HG03571 (cell line): ENCODE measurements at regions not wholly inside any gene's neighbourhood (a gene's known extent, or its start where the extent isn't known, plus 50 kb on each side); places are given as distances from the start of the nearest gene placed in this dataset.

Source experiments
- ATAC-seq: cut with Tn5 transposase; IDR thresholded peaks from one replicate; pipeline ENCODE4 v1.9.1; 2021; ENCODE audit not compliant: unreplicated experiment

DNA sequence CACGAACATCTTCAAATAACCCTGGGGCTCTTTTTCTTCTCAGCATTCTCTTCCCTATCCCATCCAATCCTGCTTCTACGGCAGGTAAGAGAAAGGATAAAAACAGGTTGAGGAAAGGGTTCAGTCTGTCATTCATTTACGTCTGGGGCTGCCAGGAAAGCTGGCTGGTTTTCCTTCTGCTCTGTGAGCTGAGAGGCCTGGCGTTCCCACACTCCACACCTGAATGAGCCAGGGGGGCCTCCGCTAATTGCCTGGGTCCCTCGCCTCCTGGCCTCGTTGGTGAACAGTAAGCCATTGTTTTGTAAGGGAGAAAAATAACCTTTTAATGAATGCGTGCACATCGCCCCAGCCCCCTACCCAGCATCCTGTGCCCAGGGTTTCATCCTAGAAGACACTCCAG, 70.8 kb upstream of the SIM2 start:
- no peak for ATAC-seq

DNA sequence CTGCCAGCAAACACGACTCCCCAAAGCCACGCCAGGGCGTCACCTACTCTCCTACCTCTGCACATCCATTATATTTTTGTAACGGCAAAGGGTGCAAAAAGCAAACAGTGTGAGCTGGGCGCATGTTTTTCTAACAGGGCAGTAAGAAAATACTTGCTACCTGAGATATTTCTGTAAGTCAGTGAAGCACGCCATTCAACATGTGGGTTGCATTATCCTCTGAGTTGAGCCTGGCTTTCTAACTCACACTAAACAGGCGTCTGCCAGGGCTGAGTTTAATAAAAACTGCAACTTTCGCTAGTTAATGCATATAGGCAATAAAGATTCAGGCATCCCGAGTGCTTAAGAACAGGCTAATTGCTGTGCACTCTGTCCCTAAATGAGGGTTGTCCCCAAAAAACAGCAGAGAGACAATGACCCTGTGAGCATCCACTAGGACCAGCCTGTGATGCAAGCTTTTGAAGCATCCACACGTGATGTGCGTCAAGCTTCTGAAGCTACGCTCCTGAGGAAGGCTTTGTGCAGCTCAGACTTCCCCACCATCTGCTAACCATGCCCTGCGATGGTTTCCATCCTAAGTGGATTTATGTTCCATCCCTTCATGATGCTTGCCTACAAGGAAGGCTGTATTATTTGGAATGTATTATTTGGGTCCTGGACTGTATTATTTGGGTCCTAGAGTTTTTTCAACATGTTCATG, 70.0 kb upstream of the SIM2 start:
- no peak for ATAC-seq

DNA sequence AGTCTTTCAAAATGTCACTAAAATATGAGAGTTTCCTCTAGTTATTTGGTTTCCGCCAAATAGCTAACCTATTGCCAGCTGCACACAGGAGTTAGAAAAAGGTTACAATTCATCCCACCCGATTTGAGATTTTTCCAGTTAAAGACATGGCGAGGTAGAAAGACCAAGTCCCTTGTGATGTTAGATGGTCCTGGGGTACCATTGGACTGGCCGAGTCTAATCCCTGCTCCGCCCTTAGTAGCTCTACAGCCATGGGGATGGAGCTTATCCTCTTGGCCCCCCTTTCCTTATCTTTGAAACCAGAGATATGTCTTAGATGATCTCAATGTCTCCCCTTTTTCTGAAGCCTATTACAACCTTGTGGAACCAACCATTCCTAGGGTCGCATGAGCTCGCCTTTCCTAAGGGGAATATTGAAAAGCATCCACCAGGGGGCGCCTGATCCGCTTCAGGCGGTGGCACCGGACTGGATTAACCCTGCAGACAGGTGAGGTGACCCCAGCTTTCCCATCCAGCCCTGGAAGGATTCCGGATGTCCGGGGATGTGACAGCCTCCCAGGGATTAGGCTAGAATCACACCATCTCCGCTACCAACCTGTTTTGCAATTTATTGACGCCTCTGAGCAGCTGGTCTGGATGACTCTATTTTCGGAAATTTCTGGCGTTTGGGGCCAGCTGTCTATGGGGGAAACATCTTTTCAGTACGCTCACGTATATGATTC, 68.3 kb upstream of the SIM2 start:
- ATAC-seq: no peak

DNA sequence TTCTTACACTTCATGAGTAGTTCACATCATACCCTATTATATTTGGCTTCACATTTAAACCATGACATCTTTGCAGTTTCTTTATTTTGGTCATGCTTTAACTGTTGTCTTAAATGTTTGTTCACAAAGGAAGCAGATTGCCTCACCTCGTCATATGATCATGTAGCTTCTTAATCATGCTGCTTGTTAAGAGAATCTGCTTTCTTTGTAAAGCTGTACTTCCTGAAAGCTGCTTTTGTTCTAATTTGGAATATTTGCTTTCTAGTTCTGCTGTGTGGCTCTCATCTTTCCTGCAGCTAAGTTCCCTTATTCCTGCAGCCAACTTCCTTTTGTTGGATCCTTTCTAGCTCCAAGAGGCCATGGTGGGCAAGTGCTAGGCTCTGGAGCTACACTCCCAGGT, 62.9 kb upstream of the SIM2 start:
- no peak for ATAC-seq

DNA sequence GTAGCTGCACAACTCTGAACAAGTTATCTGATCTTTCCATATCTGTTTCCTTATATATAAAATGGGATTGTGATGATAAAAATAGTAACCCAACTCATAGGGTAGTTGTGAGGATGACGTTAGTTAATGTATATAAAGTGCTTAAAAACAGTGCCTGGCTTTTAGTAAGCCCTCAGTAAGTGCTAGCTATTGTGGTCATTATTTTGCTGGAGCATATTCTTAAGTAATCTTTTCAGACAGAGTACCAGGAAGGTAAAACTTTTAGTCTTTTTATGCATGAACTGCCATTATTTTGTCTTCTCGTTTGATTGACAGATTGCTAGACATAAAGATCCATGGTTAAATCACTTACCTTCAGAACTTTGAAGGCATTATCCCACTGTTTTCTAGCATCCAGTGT, 62.5 kb upstream of the SIM2 start:
- ATAC-seq: no peak

DNA sequence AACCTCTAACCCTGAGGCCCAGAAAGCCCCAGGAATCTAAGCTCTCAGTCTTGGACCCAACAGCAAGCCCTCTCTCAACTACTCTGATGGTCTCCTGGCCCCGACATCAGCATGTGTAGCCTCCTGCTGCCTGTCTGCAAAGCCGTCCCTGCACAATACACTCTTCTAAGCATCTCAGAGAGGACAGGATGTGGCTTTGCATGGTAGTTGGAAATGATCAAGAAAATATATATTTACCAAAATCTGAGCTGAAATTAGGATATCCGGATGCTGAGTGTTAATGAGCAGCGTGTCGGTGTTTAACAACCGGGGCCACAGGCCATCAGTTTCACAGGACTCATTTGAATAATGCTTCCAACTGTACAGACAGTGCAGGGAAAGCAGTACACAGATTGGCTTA, 59.1 kb upstream of the SIM2 start:
- no peak for ATAC-seq

DNA sequence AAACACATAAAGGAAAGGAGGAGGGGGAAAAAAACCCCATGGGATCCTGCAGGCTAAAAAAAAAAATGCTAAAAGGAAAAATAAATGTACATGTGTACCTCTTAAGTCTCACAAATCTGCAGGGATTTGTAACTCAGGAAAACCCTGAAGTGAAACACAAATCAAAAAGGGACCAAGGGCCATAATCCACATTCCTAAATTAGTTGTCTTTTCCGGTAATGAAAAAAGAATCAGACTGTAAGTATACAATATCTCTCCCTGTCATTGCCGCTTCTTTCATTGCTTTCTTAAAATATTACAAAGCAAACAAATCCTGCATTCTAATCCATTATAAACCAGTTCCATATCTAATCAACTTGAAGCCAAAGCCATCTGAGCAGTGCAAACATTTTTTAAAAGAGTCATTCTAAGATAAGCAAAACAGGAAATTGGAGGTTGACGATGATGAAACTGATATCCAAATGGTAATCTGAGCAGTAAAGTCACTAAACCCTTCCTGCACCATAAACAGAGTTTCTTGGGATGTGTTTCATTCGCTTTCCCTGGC, 58.7 kb upstream of the SIM2 start:
- ATAC-seq: no peak

DNA sequence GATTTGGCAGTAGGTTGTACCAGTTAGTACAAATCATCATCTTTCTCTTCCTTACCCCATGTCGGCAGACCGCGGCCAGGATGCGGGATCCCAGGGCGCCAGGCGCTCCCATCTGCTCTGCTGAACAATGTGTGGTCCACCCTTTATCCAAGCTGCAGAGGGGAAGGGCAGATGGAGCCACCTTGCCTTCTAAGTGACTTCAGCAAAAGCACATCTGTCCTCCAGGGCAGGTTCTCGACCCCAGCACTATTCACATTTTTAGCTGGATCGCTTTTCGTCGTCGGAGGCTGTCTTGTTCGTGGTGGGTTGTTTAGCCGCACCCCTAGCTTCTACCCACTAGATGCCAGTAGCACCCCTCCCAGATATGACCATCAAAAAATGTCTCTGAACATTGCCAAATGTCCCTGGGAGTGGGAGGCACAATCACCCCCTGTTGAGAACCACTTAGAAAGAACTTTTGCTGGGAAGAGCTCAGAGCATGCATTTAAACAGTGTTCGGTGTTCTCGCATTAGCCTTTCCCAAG, 58.1 kb upstream of the SIM2 start:
- ATAC-seq: no peak

DNA sequence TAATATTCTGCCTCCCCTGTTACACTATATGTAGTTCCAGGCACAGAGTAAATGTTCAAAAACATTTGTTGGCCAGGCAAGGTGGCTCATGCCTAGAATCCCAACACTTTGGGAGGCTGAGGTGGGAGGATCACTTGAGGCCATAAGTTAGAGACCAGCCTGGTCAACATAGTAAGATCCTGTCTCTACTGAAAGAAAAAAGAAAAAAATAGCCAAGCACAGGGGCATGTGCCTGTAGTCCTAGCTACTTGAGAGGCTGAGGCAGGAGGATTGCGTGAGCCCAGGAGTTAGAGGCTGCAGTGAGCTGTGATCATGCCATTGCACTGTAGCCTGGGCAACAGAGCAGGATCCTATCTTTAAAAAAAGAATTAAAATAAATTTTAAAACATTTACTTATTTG, 57.6 kb upstream of the SIM2 start:
- no peak for ATAC-seq

DNA sequence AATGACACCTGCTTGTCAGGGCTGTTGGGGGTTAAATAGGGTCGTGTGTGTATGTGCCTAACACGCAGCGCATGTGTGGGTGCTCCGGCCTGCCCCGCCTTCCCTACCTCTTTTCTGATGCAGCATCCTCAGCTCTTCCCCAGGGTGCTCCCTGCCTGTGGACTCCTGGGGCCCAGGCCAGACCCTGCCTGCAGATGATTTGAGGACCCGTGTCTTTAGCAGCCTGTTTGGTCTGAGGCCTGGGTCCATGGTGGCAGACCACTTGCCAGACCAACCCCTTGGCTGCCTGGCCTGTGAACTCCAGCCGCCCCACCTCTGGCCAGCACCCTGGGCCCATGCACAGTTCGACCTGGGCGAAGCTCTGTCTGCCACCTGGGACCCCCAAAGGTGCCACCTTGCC, 57.0 kb upstream of the SIM2 start:
- no peak for ATAC-seq

DNA sequence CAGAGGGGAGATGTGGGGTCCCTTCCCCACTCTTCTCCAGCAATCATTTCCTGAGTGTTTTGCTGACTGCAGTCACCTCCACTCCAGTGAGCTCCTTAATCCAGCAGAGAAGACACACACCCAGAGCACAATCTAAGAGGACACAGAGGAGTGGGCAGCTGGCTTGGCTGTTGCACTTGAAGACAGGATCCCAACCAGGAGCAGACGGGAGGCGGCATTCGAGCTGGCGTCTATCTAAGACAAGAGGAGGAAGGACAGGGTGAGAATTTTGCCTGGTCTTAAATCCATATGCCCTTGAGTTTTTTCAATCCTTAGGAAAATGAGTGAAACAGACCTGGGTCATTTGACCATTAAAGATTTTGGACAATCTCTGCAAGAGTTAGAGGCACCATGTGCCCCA, 56.1 kb upstream of the SIM2 start:
- ATAC-seq: no peak

DNA sequence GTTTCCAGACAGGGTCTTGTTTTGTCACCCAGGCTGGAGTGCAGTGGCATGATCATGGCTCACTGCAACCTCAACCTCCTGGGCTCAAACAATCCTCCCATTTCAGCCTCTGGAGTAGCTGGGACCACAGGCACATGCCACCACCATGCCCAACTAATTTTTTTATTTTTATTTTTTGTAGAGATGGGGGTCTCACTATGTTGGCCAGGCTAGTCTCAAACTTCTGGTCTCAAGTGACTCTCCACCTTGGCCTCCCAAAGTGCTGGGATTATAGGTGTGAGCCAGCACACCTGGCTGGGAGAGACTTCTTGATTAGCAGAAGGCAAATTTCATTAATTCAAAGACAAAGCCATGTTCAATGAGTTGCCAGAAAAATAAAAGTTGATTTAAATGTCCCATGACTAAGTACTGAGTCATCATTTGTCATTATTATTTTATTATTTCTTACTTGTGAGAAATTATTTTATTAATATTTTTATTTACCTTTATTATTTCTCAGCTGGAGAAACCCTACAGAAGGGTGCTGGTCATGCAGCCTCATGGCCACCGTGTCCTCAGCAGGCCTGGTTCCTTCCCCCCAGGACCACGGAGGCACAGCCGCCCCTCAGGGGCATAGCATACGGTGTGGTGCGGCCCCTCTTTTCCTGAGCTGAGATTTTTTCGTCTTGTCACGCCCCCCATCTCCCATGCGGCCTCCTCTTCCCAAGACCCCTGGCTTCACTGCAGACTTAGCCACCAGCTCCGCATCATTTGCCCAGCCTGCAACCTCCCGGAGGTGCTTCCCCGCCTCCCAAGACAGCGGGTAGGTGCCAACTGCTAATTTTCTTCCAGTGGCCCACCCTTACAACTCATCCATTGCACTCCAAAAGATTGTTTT, 55.3 kb upstream of the SIM2 start:
- no peak for ATAC-seq

DNA sequence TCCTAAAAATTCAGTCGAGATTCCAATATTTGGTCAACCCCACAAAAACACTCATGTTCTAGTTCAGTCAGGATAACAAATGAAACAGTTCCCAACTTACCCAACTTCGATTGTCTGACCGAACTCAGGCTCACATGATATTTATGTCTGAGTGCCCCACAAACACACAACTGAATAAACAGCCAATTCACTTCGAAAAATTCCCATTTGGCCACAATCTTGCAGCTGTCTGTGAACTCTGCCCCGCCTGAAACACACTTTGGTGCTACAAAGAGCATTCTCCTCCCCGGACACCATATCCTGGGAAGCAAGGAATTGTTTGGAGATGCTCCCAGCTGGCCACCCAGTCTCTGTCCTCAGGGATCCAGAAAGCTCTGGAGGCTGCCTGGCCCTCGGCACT, 52.9 kb upstream of the SIM2 start:
- ATAC-seq: no peak

DNA sequence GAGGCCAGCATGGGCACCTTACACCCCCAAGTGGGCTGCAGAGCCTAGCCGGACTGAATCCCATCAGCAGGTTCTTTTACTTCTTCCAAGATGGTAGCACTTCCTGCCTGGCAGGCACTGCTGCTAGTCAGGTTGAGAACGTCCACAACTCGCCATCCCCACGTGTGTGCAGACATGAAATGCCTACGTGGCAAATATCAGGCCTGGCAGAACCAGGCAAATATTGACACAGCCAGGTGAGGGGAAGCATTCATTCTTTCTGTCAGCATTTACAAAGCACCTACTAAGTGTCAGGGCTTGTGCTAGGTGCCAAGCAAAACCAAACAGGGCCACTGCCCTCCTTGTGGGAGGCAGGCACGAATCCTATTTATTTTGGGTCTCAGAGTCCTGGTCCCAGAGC, 52.3 kb upstream of the SIM2 start:
- no peak for ATAC-seq

DNA sequence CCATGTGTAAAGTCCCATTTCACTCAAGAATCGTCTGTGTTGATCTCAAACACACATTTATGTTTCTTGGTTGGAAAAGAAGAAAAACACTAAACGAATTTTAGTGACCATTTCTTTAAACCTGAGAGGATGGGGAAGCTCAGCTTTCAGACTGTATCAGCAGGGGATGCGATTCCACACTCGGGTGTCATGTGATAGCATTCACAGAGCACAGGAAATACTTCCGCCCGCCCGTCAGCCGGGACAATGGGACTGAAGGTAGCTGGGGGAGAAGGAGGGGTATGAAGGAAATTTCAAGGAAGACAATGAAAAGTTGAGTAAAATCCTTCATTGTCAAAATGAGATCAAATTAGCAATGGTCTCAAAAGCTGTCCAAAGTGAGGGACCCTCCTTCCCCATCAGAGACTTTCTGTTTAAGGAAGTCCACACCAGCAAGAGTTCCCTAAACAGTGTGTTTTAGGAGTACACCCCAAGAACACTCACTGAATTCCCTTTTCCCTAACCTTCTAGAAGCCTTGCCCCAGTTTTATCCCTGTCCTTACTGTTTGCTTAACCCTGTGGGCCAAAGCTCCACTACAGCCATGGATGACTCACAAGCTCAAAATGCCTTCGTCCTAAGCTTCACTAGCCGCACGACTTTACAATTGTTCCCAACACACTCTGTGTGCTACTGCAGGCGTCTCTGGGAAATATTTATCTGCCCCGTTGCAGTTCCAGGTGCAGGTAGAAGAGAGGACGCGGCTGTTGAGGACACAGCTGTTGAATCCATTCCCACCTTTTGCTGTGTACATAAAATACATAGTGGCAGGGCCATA, 51.4 kb upstream of the SIM2 start:
- no peak for ATAC-seq
